Glomerular visceral epithelial cell (primary cell): ENCODE measurements at regions not wholly inside any gene's neighbourhood (a gene's known extent, or its start where the extent isn't known, plus 50 kb on each side); places are given as distances from the start of the nearest gene placed in this dataset.
"Not testable (repeated sequence)": the region's sequence is repeated elsewhere in the genome, so short reads cannot be mapped to it uniquely, and the experiment has no call there.

ENCODE experiments used
- DNase-seq: peaks from one replicate; pipeline ENCODE4 v3.0.0-alpha.2; 2016; ENCODE audit errors: extremely low spot score

DNA sequence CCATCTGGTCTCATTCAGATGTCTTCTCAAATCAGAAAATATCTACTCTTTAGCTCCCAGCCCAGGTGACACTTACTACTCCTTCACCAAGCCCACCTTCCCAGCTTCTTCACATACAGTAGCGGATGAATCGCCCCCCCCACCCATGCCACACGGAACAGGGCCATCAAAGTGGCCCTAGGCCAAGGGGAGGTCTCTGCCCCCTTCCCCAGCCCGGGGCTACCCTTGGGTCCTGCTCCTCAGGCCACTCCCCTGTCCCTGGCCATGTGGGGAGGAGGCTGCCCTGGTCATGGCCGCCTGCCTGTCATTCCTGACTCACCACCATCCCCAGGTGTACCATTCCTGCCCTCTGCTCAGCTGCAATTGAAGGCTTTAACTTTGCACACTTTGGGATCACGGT lies 142.8 kb downstream of the NECTIN1 start:
- no peak for DNase-seq

DNA sequence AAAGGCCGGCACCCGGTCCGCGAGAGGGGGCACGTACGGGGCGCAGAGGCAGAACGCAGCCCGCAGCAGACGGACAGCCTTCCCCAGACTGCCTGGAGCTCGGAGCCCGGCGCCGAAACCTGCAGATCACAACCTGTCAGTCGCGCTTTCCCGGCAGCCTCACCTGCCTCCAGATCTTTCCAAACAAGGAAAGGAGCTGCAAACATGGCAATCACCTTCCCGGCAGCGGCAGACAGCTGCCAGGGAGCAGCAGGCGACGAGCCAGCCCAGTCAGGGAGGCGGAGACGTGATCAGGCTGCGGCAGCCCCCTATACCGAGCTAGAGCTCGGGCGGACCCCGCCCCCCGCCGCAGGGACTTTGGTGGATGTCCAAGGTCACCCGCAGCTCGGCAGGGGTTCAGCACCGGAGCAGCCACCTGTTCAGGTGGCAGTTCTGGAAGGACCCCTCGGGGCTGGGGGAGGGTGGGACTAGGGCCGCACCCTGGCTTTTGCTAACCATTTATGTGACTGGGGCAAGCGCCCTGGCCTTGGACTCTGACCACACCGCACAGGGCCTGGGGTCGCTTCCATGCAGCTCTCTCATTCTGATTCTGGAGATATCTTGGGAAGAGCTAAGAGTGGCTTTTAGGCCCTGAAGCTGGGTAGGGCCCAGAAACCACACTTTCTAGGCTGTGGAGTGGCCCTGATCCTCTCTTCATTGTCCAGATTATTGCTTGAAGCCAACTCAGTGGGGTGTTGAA lies 143.8 kb downstream of the NECTIN1 start:
- peak; percentile 4 for DNase-seq

DNA sequence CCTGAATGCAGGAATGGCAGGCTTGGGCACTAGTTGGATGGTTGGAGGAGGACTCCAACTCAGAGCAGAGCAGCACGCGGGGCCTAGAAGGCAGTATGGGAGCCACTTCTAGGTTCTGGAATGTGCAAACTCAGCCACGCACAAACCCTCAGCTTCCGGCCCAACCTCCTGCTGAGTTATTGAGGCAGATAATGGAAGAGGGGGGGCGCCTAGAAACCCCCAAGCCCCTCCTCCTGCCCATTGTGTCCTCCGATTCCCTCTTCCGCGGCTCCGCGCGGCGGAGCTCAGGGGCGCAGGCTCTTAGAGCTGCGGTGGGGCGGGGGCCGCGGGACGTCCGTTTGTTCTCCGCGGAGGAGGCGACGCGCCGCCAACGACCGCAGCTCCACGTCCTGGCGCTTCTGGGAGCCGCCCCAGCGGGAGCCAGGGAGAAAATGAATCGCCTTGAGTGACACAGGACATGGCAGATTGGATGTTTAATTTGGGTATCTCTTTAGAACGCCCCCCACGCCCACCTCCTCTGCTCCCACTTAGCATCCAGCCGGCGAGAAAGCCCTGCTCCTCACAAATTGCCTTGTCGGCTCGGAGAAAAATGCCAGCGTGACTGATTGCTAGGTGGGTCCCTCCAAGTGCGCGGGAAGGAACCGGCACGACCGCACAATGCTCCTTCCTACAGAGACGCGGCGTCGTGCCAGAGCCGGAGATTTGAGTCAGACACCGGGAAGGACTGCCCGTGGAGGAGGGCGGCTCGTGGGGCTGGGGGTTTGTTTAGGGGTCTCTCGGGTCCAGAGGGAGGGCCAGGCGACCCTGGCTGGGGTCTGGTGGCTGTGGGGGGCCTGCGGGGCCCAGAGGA lies 144.6 kb downstream of the NECTIN1 start:
- peak; percentile 86 for DNase-seq

DNA sequence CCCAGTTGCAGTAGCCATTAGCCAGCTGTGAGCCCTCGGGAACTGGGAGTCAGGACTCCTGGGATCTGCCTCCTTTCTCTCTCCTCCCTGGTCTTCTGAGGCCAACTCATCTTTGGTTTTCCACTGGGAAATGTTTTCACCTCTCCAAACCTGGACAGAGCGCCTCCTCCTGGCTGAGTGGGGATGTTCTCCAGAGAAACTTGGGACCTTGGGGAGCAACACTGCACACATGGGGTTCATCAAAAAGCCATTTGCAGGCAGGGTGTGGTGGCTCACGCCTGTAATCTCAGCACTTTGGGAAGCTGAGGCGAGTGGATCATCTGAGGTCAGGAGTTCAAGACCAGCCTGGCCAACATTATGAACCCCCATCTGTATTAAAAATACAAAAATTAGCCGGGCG lies 145.4 kb downstream of the NECTIN1 start:
- no peak for DNase-seq

- not testable (repeated sequence) for DNase-seq
Observed at GRCh38 chr11:119581396-119581795, 147.6 kb downstream of the NECTIN1 start.

DNA sequence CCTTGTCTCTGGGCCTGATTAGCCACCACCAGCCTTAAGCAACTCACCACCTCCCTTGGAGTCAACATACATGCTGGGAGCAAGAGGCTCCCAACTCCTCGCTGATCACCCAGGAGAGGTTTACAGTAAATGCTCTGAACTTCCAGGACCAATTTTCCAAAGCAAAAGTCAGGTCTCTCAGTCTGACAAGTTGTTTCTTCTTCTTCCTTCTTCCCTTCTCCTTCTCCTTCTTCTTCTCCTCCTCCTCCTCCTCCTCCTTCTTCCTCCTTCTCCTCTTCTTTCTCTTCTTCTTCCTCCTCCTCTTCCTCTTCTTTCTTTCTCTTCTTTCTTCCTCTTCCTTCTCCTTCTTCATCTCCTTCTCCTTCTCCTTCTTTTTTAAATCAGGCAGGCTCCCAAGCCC lies 148.2 kb downstream of the NECTIN1 start:
- no peak for DNase-seq

- no peak for DNase-seq
Observed at GRCh38 chr11:119580081-119580480, 148.9 kb downstream of the NECTIN1 start.

GRCh38 chr11:119578521-119579191 lies 150.3 kb downstream of the NECTIN1 start:
- no peak for DNase-seq

- no peak for DNase-seq
Observed at GRCh38 chr11:119573858-119574257, 150.9 kb upstream of the THY1 start.

DNA sequence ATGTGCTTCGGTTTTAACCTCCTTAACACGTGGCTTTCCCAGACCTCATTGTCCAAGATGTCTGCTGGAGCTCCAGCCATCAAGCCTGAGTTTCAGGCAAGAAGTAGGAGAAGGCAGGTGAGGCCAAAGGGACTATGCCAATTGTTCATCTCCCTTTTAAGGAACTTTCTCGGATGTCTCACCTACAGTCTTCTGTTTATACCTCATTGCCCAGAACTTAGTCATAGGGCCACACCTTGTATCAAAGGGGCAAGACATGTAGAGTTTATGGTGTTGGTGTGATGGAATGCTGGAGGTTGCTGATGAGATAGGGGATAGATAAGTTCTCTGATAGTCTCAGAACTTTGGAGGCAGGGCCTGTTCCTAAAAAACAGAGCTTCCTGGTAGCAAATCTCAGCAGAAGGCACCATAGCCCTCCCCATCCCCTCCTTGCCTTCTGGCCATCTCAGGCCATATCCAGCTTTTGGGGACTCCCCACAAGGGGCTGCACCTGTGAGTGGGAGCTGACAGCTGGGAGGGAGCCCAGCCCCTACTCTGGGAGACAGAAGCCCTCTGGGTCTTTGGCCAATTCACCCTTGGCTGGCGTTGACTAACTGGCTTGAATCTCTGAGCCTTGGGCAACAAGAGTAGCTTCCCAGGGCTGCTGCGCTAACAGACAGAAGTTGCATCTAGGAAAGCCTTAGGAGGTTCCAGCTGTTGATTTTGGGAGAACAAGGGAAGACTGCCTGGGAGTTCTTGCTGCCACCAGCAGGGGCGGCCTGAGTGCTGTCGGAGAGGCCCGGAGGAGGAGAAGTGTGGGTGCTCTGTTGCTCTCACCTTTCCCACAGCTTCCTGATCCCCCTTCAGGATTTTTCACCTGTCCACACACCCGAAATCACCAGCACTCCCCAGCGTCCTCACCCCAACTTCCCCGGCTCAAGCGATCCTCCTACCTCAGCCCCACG lies 149.8 kb upstream of the THY1 start:
- no peak for DNase-seq

- DNase-seq = no peak
Observed at GRCh38 chr11:119571311-119571710, 148.3 kb upstream of the THY1 start.

DNA sequence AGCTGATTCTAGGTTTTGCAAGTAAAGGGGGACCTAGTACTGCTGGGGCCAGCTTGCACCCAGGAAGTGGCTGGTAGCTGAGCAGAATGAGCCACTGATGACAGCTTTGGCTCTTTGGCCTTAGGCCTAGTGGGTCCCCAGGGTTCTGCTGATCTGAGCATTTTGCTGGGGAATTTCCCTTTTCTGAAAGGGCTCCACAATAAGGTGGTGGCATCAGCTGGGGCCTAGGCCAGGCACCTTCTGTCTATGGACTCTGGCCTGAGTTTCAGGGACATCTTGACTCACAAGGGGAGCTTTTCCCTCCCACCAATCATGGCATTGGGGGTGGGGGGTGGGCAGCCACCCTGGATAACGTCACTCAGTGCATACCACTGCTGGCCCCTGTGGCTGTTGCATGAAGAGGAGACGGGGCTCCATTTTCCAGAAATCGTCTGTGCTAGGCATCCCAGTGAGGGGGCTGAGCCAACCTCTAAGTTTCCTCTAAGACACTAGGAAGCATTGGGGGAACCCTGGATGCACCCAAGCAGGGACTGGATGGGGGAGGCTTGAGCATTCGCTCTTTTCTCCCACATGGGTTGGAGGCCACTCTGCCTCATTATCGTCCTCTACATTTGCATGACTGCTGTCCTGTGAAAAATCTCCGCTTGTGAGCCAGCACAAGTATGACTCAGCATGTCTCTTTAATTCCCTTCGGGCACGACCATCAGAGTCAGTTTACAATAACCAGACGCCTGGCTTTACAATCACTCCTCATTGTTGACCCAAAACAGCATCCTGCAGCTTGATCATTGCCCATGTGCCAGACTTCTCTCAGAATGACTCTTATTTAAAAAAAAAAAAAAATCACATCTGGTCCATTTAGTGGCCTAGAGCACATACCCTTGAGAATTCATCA lies 145.0 kb upstream of the THY1 start:
- peak; percentile 39 for DNase-seq

- no peak for DNase-seq
Observed at GRCh38 chr11:119566319-119566718, 143.3 kb upstream of the THY1 start.

- not testable (repeated sequence) for DNase-seq
Observed at GRCh38 chr11:119565693-119566092, 142.7 kb upstream of the THY1 start.

- DNase-seq = no peak
Observed at GRCh38 chr11:119560961-119561360, 138.0 kb upstream of the THY1 start.

- DNase-seq = no peak
Observed at GRCh38 chr11:119560291-119560690, 137.3 kb upstream of the THY1 start.

- DNase-seq = no peak
Observed at GRCh38 chr11:119552106-119552485, 129.1 kb upstream of the THY1 start.

- no peak for DNase-seq
Observed at GRCh38 chr11:119551420-119552105, 128.6 kb upstream of the THY1 start.

DNA sequence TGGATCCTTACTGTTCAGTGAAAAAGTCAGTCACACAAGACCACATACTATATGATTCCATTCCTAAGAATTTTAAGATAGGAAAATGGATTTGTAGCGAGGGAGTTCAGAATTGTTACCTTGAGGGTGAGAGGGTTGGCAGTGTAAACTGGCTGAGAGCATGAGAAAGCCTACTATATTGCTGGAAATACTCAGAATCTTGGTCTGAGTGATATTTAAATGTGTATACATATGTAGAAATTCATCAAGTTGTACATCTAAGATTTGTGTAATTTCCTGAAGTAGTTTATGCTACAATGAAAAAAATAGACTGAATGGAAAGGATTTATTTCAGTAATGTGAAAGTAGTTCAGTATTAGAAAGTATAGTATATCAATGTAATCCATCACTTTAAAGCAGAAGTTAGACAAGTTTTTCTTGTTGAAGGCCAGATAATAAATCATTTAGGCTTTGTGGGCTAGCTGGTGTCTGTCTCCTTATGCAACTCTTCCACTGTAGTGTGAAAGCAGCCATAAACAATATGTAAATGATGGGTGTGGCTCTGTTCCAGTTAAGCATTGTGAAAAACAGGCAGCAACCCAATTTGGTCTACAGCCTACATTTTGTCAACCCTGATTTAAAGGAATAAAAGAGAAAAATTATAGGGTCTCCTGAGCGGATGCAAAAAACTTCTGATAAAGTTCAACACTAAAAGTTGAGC lies 127.2 kb upstream of the THY1 start:
- DNase-seq = no peak
